HepG2 (cell line): ENCODE measurements at regions not wholly inside any gene's neighbourhood (a gene's known extent, or its start where the extent isn't known, plus 50 kb on each side); places are given as distances from the start of the nearest gene placed in this dataset.

Source experiments
- ATAC-seq: fragments of 200-7000 bp; cut with Tn5 transposase; 3 replicates; pipeline ENCODE4 v1.9.1; 2020; ENCODE audit warnings: mild to moderate bottlenecking, moderate library complexity
- BruUV-seq: library from RNA; stranded (reverse); fragments of 400-500 nt; replicated peaks from 2 replicates; lab custom pipeline; 2021; lab: Mats Ljungman, UMichigan
- CTCF ChIA-PET: fragments of 300-600 bp; formaldehyde crosslinking; extraction: SDS; loops from one replicate; lab custom pipeline; 2021; ENCODE audit warnings: low total read pairs, inconsistent platforms, low intra/inter-chr PET ratio; lab: Yijun Ruan, JAX
- POLR2A ChIA-PET: fragments of 350-600 bp; sonication (Branson Sonifier 250); formaldehyde crosslinking; loops from one replicate; lab custom pipeline; 2020; ENCODE audit warnings: antibody characterized with exemption, inconsistent platforms; lab: Yijun Ruan, JAX
- DNase-seq: peaks from one replicate; pipeline ENCODE4 v3.0.0-alpha.2; 2015; ENCODE audit warnings: low spot score
- FAIRE-seq: peaks from 3 replicates; lab custom pipeline; 2011; peaks lifted over from hg19 to GRCh38; lab: Jason Lieb, UNC
- H2AFZ ChIP-seq: one replicate; pipeline ENCODE4 v1.6.1; 2011; ENCODE audit warnings: low read length, inconsistent platforms
- H3K27ac ChIP-seq: fragments of 300-600 bp; 3 replicates; pipeline ENCODE4 v1.8.0; 2011; ENCODE audit warnings: mixed run types, mild to moderate bottlenecking, mixed read lengths, low read length, inconsistent platforms; ENCODE audit not compliant: insufficient read depth; ENCODE audit errors: extremely low read length
- H3K27me3 ChIP-seq, 2 experiments: fragments of 200-600 bp in 1 of 2; 2 replicates in 1 of 2; 3 replicates in 1 of 2; pipeline versions ENCODE4 v1.6.0 to v1.8.0; 2011; ENCODE audit warnings: low read length in 2 of 2, mild to moderate bottlenecking in 2 of 2, moderate library complexity in 2 of 2, inconsistent platforms in 1 of 2; ENCODE audit not compliant: insufficient read depth in 2 of 2, control insufficient read depth in 1 of 2
- H3K36me3 ChIP-seq, 2 experiments: fragments of 200-600 bp in 1 of 2; replicated peaks in 1 of 2; 2 replicates in 1 of 2; 3 replicates in 1 of 2; pipeline versions ENCODE4 v1.5.1 to v1.8.0; 2011; ENCODE audit warnings: low read length in 2 of 2, inconsistent platforms in 1 of 2; ENCODE audit not compliant: insufficient read depth in 2 of 2, control insufficient read depth in 1 of 2
- H3K4me1 ChIP-seq: 2 replicates; pipeline ENCODE4 v1.5.1; 2012; ENCODE audit warnings: low read length, inconsistent platforms; ENCODE audit not compliant: insufficient read depth
- H3K4me2 ChIP-seq: 2 replicates; pipeline ENCODE4 v1.6.0; 2011; ENCODE audit warnings: low read depth, low read length, inconsistent platforms
- H3K4me3 ChIP-seq, 3 experiments: fragments of 200-600 bp in 1 of 3; sonication (generic), shearing (Covaris generic) in 1 of 3; replicated peaks in 1 of 3; 2 replicates each; pipeline ENCODE4 v1.5.1; 2011 to 2016; ENCODE audit warnings: low read length in 3 of 3, inconsistent platforms in 2 of 3, low read depth in 2 of 3, mild to moderate bottlenecking in 2 of 3, control low read depth in 1 of 3, mixed read lengths in 1 of 3; ENCODE audit not compliant: insufficient read depth in 1 of 3
- H3K79me2 ChIP-seq: one replicate; pipeline ENCODE4 v1.6.1; 2011; ENCODE audit warnings: low read length, inconsistent platforms; ENCODE audit not compliant: insufficient read depth
- H3K9ac ChIP-seq: 2 replicates; pipeline ENCODE4 v1.6.0; 2011; ENCODE audit warnings: mild to moderate bottlenecking, low read depth, low read length, inconsistent platforms; ENCODE audit not compliant: insufficient read depth
- H3K9me3 ChIP-seq: 2 replicates; pipeline ENCODE4 v1.5.1; 2012; ENCODE audit warnings: mild to moderate bottlenecking, low read length
- H4K20me1 ChIP-seq: 2 replicates; pipeline ENCODE4 v1.6.0; 2011; ENCODE audit warnings: inconsistent platforms, mild to moderate bottlenecking, low read length, moderate library complexity; ENCODE audit not compliant: insufficient read depth
- CHD4 ChIP-seq: fragments of 200-600 bp; sonication (generic); IDR thresholded peaks from 2 replicates; pipeline ENCODE4 v1.7.0; 2017; ENCODE audit warnings: mild to moderate bottlenecking, low read length, borderline replicate concordance
- IRF2 ChIP-seq: IDR thresholded peaks from 2 replicates; pipeline ENCODE4 v1.6.1; 2018; ENCODE audit warnings: missing genetic modification reagents, missing compliant biosample characterization
- JUN ChIP-seq: sonication (generic); formaldehyde crosslinking; IDR thresholded peaks from 2 replicates; pipeline ENCODE4 v1.4.0; 2020; ENCODE audit warnings: mild to moderate bottlenecking, missing genetic modification reagents
- MED8 ChIP-seq: sonication (generic); formaldehyde crosslinking; IDR thresholded peaks from 2 replicates; pipeline ENCODE4 v1.8.1; 2023; ENCODE audit warnings: mild to moderate bottlenecking, missing genetic modification reagents; ENCODE audit not compliant: insufficient replicate concordance
- PBX2 ChIP-seq: IDR thresholded peaks from 2 replicates; pipeline ENCODE4 v1.6.1; 2016; ENCODE audit warnings: control low read depth
- SOX13 ChIP-seq, 3 experiments: fragments of 450-650 bp in 1 of 3; sonication (generic) in 1 of 3; formaldehyde crosslinking in 1 of 3; IDR thresholded peaks in 2 of 3; conservative IDR thresholded peaks in 1 of 3; 2 replicates each; pipeline versions ENCODE4 v1.5.0 to v1.6.1; 2016 to 2020; ENCODE audit warnings: antibody characterized with exemption in 1 of 3, mild to moderate bottlenecking in 1 of 3, missing compliant biosample characterization in 1 of 3, missing genetic modification reagents in 1 of 3, moderate library complexity in 1 of 3
- ZNF562 ChIP-seq: sonication (generic); formaldehyde crosslinking; IDR thresholded peaks from 2 replicates; pipeline ENCODE4 v1.8.0; 2022; ENCODE audit warnings: missing genetic modification reagents, borderline replicate concordance
- ZNF652 ChIP-seq: IDR thresholded peaks from 2 replicates; pipeline ENCODE4 v1.6.1; 2016; ENCODE audit warnings: low read depth, borderline replicate concordance
- ZNF891 ChIP-seq: sonication (generic); formaldehyde crosslinking; IDR thresholded peaks from 2 replicates; pipeline ENCODE4 v1.5.0; 2020; ENCODE audit warnings: mild to moderate bottlenecking, missing genetic modification reagents
- WGBS: methylation state at CpG from one replicate; pipeline ENCODE4 v1.1.6; 2017; ENCODE audit warnings: low lambda C conversion rate; 5-methylcytosine and 5-hydroxymethylcytosine counted together
- in situ Hi-C: cut with HindIII; loops from 2 replicates; pipeline ENCODE4 v1.10.0; 2017; ENCODE audit warnings: low pct_unique_long_range_greater_than_20kb; ENCODE audit not compliant: extremely low pct_ligation_motif_present
- intact Hi-C: fragments of 100-400 bp; cut with micrococcal nuclease; formaldehyde crosslinking; loops from one replicate; pipeline ENCODE4 v1.10.0; 2022; ENCODE audit not compliant: unreplicated experiment

DNA sequence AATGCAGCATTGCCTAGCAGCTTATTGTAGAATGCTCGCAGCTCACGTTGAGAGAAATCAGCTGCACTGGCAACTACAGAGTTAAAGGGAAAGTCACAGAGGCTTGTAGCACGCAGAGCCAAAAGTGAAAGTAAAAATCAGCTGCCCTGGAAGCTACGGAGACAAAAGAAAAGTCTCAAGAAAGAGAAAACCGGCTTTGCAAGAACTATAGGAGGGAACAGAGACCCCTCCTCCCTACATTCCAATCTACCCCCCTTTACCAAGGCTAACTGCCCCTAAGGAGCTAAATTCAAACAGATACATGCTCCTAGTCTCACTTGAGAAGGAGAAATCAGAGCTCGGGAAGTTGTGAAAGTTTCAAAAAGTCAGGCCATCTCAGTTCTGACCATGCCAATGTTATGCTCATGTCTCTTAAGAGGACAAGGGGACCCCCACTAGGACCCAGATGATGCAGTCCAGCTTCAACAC is 900.4 kb downstream of the NLGN4Y start:
- in situ Hi-C loops (no loop called here), intact Hi-C loops (no loop called here)

DNA sequence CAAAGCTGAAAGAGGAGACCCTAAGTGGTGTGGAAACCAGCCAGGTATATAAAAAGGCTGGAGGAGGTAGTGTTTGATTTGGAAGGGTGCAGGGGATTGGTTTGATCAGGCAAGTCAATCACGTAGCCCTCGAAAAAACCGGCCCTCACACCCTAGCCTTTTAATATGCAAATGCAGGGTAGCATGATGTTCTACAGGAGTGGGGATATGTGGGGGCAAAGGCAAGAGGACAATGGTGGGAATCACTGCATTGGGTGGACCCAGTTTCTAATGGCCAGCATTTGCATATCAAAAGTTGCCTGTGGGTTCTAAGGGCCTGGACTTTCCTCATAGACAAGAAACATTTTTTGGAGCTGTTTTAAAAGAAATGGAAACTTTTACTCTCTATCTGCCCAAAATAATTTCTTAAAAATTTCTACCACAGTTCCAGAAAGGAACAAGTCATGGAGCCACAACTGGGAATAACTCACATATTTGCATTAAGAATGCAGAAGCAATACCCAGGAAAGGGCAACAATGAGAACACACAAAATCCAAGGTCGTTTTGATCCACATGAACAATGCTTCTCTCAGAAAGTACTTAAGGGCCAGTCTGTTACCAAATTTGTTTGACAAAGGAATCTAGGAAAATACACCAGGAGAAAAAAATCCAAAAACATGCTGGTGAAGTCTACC is 915.8 kb downstream of the NLGN4Y start:
- no peak for FAIRE-seq
- H3K27me3 ChIP-seq: no peaks in the 10 kb centered on the region
- no peaks in the 10 kb centered on the region for H3K36me3 ChIP-seq
- no TSS peak for BruUV-seq
- no peaks in the 10 kb centered on the region for H4K20me1 ChIP-seq
- H3K4me3 ChIP-seq: no peak overlapping the region
- no peaks in the 10 kb centered on the region for H3K79me2 ChIP-seq
- no peak overlapping the region for H3K4me2 ChIP-seq
- POLR2A ChIA-PET: no interaction called here
- TF ChIP-seq JUN (CRISPR knock-in tag) (no peak), SOX13 (IDR thresholded peaks at IDR 0.05) (no peak), SOX13 (CRISPR knock-in tag; conservative IDR thresholded peaks at IDR 0.05 in 1 of 2, IDR thresholded peaks at IDR 0.05 in 1 of 2) (peak in 1 of 2 experiments; percentile 65; a peak in 2 of 4 replicates), PBX2 (CRISPR knock-in tag) (no peak)
- no peak overlapping the region for H3K27ac ChIP-seq
- in situ Hi-C loops: no loop called here
- H3K9ac ChIP-seq: no peak overlapping the region
- H2AFZ ChIP-seq: no peak overlapping the region
- no peaks in the 10 kb centered on the region for H3K9me3 ChIP-seq
- CTCF ChIA-PET: no interaction called here
- intact Hi-C loops: no loop called here
- WGBS: 71% methylated on average over 4 of the region's 4 CpGs
- DNase-seq: no peak
- H3K4me1 ChIP-seq: no peaks in the 10 kb centered on the region
- no peak for ATAC-seq

More for the DNA sequence above, 900.4 kb downstream of the NLGN4Y start:
- no peaks in the 10 kb centered on the region for H3K36me3 ChIP-seq
- no peak overlapping the region for H3K27ac ChIP-seq
- H3K4me1 ChIP-seq: no peaks in the 10 kb centered on the region
- no peak for FAIRE-seq
- H3K4me3 ChIP-seq: peak overlapping the region; percentile 52 to 60 (median 58); a peak in 5 of 6 replicates
- POLR2A ChIA-PET: no interaction called here
- DNase-seq: no peak
- peak; percentile 63 for ATAC-seq
- H3K27me3 ChIP-seq: no peaks in the 10 kb centered on the region
- peak overlapping the region; percentile 56 for H3K9ac ChIP-seq
- H4K20me1 ChIP-seq: no peaks in the 10 kb centered on the region
- peak overlapping the region; percentile 66 for H3K4me2 ChIP-seq
- TF ChIP-seq ZNF891 (CRISPR knock-in tag) (no peak), MED8 (CRISPR knock-in tag) (no peak), ZNF652 (CRISPR knock-in tag) (peak; percentile 92), IRF2 (CRISPR knock-in tag) (peak; percentile 37; the same call in 1 of the 2 replicates), ZNF562 (no peak), CHD4 (no peak)
- peak overlapping the region; percentile 92 for H2AFZ ChIP-seq
- no peaks in the 10 kb centered on the region for H3K79me2 ChIP-seq
- no TSS peak for BruUV-seq
- CTCF ChIA-PET: no interaction called here
- no peaks in the 10 kb centered on the region for H3K9me3 ChIP-seq
- WGBS: 0% methylated on average over 6 of the region's 6 CpGs
